Esophagus squamous epithelium (tissue), 5 donors: ENCODE measurements at regions not wholly inside any gene's neighbourhood (a gene's known extent, or its start where the extent isn't known, plus 50 kb on each side); places are given as distances from the start of the nearest gene placed in this dataset.

Experiments
- DNase-seq: peaks from one replicate; lab custom pipeline; 2025; lab: John Stamatoyannopoulos, UW
- H3K27ac ChIP-seq, 4 donors: fragments of 200-600 bp; sonication (generic); one replicate each; pipeline ENCODE4 v1.5.1; 2016 to 2019; ENCODE audit warnings: mild to moderate bottlenecking in 1 of 4
- H3K27me3 ChIP-seq, 4 donors: fragments of 200-600 bp; sonication (generic); 1 replicate in 3 of 4; 2 replicates in 1 of 4; pipeline versions ENCODE4 v1.5.1 to v1.6.0; 2017 to 2021; ENCODE audit warnings: antibody characterized with exemption in 1 of 4
- H3K36me3 ChIP-seq, 3 donors: fragments of 200-600 bp; sonication (generic); one replicate each; pipeline ENCODE4 v1.5.1; 2016 to 2019
- H3K4me1 ChIP-seq, 3 donors: fragments of 200-600 bp; sonication (generic); one replicate each; pipeline ENCODE4 v1.5.1; 2017 to 2019
- H3K4me3 ChIP-seq, 4 donors: fragments of 200-600 bp; sonication (generic); 1 replicate in 3 of 4; 2 replicates in 1 of 4; pipeline ENCODE4 v1.5.1; 2016 to 2019; ENCODE audit warnings: mild to moderate bottlenecking in 2 of 4, moderate library complexity in 1 of 4
- H3K9me3 ChIP-seq, 3 donors: fragments of 200-600 bp; sonication (generic); one replicate each; pipeline ENCODE4 v1.5.1; 2016 to 2019
- CTCF ChIP-seq, 6 experiments: fragments of 450-650 bp in 4 of 6; fragments of 200-600 bp in 2 of 6; sonication (generic) in 2 of 6; IDR thresholded peaks; one replicate each; pipeline ENCODE4 v1.5.1; 2016 to 2019; ENCODE audit warnings: antibody characterized with exemption in 6 of 6, mild to moderate bottlenecking in 4 of 6, moderate library complexity in 4 of 6
- POLR2A ChIP-seq, 4 donors: fragments of 450-650 bp; IDR thresholded peaks; one replicate each; pipeline ENCODE4 v1.6.1; 2017; ENCODE audit warnings: antibody characterized with exemption in 4 of 4, mild to moderate bottlenecking in 4 of 4, moderate library complexity in 3 of 4
- WGBS, 2 donors: methylation state at CpG; one replicate each; pipeline ENCODE4 v1.1.5; 2018; 5-methylcytosine and 5-hydroxymethylcytosine counted together
- intact Hi-C: fragments of 100-400 bp; cut with DNase I; formaldehyde crosslinking; loops from one replicate; pipeline ENCODE4 v1.15.0; 2022
- donor health status: DM: yes; HTN: yes; CAD: no.

- Histone ChIP-seq H3K27me3 (no peaks in the 10 kb centered on the region), H3K9me3 (no peaks in the 10 kb centered on the region), H3K4me3 (no peak overlapping the region), H3K4me1 (peaks cover 0 to 11% (median 0%) of the 10 kb centered on the region in 3 donors), H3K36me3 (no peaks in the 10 kb centered on the region), H3K27ac (no peak overlapping the region)
- intact Hi-C loops: no loop called here
- DNase-seq: no peak
- WGBS, 2 donors: 77 to 86% methylated on average over 9 to 10 of the region's 10 CpGs
- TF ChIP-seq POLR2A (IDR thresholded peaks at IDR 0.05) (no peak), CTCF (IDR thresholded peaks at IDR 0.05) (no peak)
These were observed 134.7 kb upstream of the ZNF608 start for GRCh38 chr5:124880903-124881697.

- intact Hi-C loops: no loop called here
- WGBS, 2 donors: 42 to 64% methylated on average over 3 of the region's 3 CpGs
These were observed 137.2 kb upstream of the ZNF608 start for GRCh38 chr5:124883681-124884080.

GRCh38 chr5:124884114-124884513, 137.7 kb upstream of the ZNF608 start:
- TF ChIP-seq CTCF (IDR thresholded peaks at IDR 0.05): no peak
- TF ChIP-seq POLR2A (IDR thresholded peaks at IDR 0.05): no peak
- H3K27ac ChIP-seq: no peak overlapping the region
- no peak overlapping the region for H3K4me3 ChIP-seq
- no peaks in the 10 kb centered on the region for H3K36me3 ChIP-seq
- peaks cover 0 to 11% (median 0%) of the 10 kb centered on the region in 3 donors for H3K4me1 ChIP-seq
- DNase-seq: no peak
- no peaks in the 10 kb centered on the region for H3K9me3 ChIP-seq
- no peaks in the 10 kb centered on the region for H3K27me3 ChIP-seq
- 68 to 77% methylated on average over 6 of the region's 6 CpGs for WGBS, 2 donors
- intact Hi-C loops: no loop called here

More at GRCh38 chr5:124883681-124884080, 137.2 kb upstream of the ZNF608 start:
- no peaks in the 10 kb centered on the region for H3K36me3 ChIP-seq
- no peak overlapping the region for H3K27ac ChIP-seq
- peaks cover 0 to 11% (median 0%) of the 10 kb centered on the region in 3 donors for H3K4me1 ChIP-seq
- no peak overlapping the region for H3K4me3 ChIP-seq
- no peaks in the 10 kb centered on the region for H3K9me3 ChIP-seq
- no peak for DNase-seq
- no peaks in the 10 kb centered on the region for H3K27me3 ChIP-seq
- TF ChIP-seq POLR2A (IDR thresholded peaks at IDR 0.05): no peak
- TF ChIP-seq CTCF (IDR thresholded peaks at IDR 0.05): no peak

GRCh38 chr5:124885490-124885889, 139.1 kb upstream of the ZNF608 start:
- Histone ChIP-seq H3K36me3 (no peaks in the 10 kb centered on the region), H3K9me3 (no peaks in the 10 kb centered on the region), H3K27ac (no peak overlapping the region), H3K27me3 (no peaks in the 10 kb centered on the region), H3K4me3 (no peak overlapping the region), H3K4me1 (peaks cover 0 to 11% (median 0%) of the 10 kb centered on the region in 3 donors)
- intact Hi-C loops: no loop called here
- no peak for TF ChIP-seq POLR2A (IDR thresholded peaks at IDR 0.05)
- TF ChIP-seq CTCF (IDR thresholded peaks at IDR 0.05): no peak
- whole genome bisulfite sequencing, 2 donors: 89 to 90% methylated on average over 2 of the region's 2 CpGs
- DNase-seq: no peak

- no peak for TF ChIP-seq POLR2A (IDR thresholded peaks at IDR 0.05)
- TF ChIP-seq CTCF (IDR thresholded peaks at IDR 0.05): no peak
- Histone ChIP-seq H3K4me1 (peaks cover 0 to 11% (median 0%) of the 10 kb centered on the region in 3 donors), H3K9me3 (no peaks in the 10 kb centered on the region), H3K27ac (no peak overlapping the region), H3K27me3 (no peaks in the 10 kb centered on the region), H3K36me3 (no peaks in the 10 kb centered on the region), H3K4me3 (no peak overlapping the region)
- WGBS, 2 donors: 90 to 100% methylated on average over 2 of the region's 2 CpGs
- intact Hi-C loops: no loop called here
- DNase-seq: no peak
These were observed 140.8 kb upstream of the ZNF608 start for GRCh38 chr5:124887223-124887622.
